Osteoblast (primary cell): ENCODE measurements at regions not wholly inside any gene's neighbourhood (a gene's known extent, or its start where the extent isn't known, plus 50 kb on each side); places are given as distances from the start of the nearest gene placed in this dataset.

Experiments used
- DNase-seq: peaks from one replicate; pipeline ENCODE4 v3.0.0; 2011; ENCODE audit warnings: low spot score, mixed read lengths; ENCODE audit not compliant: insufficient read length; ENCODE audit errors: missing footprints
- H2AFZ ChIP-seq: 2 replicates; pipeline ENCODE4 v1.6.0; 2011; ENCODE audit warnings: mild to moderate bottlenecking, low read length
- H3K27ac ChIP-seq: 2 replicates; pipeline ENCODE4 v1.5.1; 2011; ENCODE audit warnings: mild to moderate bottlenecking, low read depth, low read length, moderate library complexity
- H3K27me3 ChIP-seq: 2 replicates; pipeline ENCODE4 v1.6.0; 2012; ENCODE audit warnings: mild to moderate bottlenecking, control low read depth, inconsistent platforms, low read length, moderate library complexity; ENCODE audit not compliant: insufficient read depth
- H3K36me3 ChIP-seq: 2 replicates; pipeline ENCODE4 v1.5.1; 2011; ENCODE audit warnings: mild to moderate bottlenecking, low read length, control low read depth, moderate library complexity; ENCODE audit not compliant: insufficient read depth
- H3K4me1 ChIP-seq: 2 replicates; pipeline ENCODE4 v1.5.1; 2011; ENCODE audit warnings: mild to moderate bottlenecking, low read length, control low read depth, moderate library complexity; ENCODE audit not compliant: insufficient read depth
- H3K4me2 ChIP-seq: 2 replicates; pipeline ENCODE4 v1.6.0; 2011; ENCODE audit warnings: mild to moderate bottlenecking, low read length; ENCODE audit not compliant: insufficient read depth
- H3K4me3 ChIP-seq: fragments of 200-600 bp; sonication (generic); 3 replicates; pipeline ENCODE4 v1.5.1; 2012; ENCODE audit warnings: mild to moderate bottlenecking, low read length, inconsistent platforms; ENCODE audit not compliant: insufficient read depth
- H3K79me2 ChIP-seq: 2 replicates; pipeline ENCODE4 v1.6.0; 2012; ENCODE audit warnings: mild to moderate bottlenecking, low read length, control low read depth, inconsistent platforms; ENCODE audit not compliant: insufficient read depth
- H3K9me3 ChIP-seq: 2 replicates; pipeline ENCODE4 v1.5.1; 2011; ENCODE audit warnings: low read depth, low read length, control low read depth
- H4K20me1 ChIP-seq: 2 replicates; pipeline ENCODE4 v1.6.0; 2012; ENCODE audit warnings: mild to moderate bottlenecking, low read length, control low read depth; ENCODE audit not compliant: insufficient read depth
- CTCF ChIP-seq: IDR thresholded peaks from 2 replicates; pipeline ENCODE4 v1.5.1; 2011; ENCODE audit warnings: mild to moderate bottlenecking, low read depth, low read length, moderate library complexity; ENCODE audit errors: extremely low read depth

GRCh38 chr3:3689601-3690375 is 109.4 kb upstream of the LRRN1 start:
- Histone ChIP-seq H3K4me1 (no peaks in the 10 kb centered on the region), H3K27me3 (no peaks in the 10 kb centered on the region), H3K79me2 (no peaks in the 10 kb centered on the region), H3K27ac (no peak overlapping the region), H3K4me3 (no peak overlapping the region), H4K20me1 (no peaks in the 10 kb centered on the region), H3K4me2 (no peak overlapping the region), H3K36me3 (no peaks in the 10 kb centered on the region), H2AFZ (no peak overlapping the region), H3K9me3 (no peaks in the 10 kb centered on the region)
- no peak for DNase-seq
- no peak for TF ChIP-seq CTCF

- H3K4me2 ChIP-seq, result no peak overlapping the region
- H3K9me3 ChIP-seq, result no peaks in the 10 kb centered on the region
- no peak for DNase-seq
- H3K36me3 ChIP-seq, result no peaks in the 10 kb centered on the region
- H3K4me1 ChIP-seq, result no peaks in the 10 kb centered on the region
- no peak overlapping the region for H2AFZ ChIP-seq
- H3K79me2 ChIP-seq, result no peaks in the 10 kb centered on the region
- no peak for TF ChIP-seq CTCF
- H3K27me3 ChIP-seq, result no peaks in the 10 kb centered on the region
- no peaks in the 10 kb centered on the region for H4K20me1 ChIP-seq
- H3K4me3 ChIP-seq, result no peak overlapping the region
- H3K27ac ChIP-seq, result no peak overlapping the region
Observed at GRCh38 chr3:3686907-3687648, 112.2 kb upstream of the LRRN1 start.

GRCh38 chr3:3685721-3686120 is 113.5 kb upstream of the LRRN1 start:
- no peak for DNase-seq
- Histone ChIP-seq H4K20me1 (no peaks in the 10 kb centered on the region), H3K27ac (no peak overlapping the region), H3K27me3 (no peaks in the 10 kb centered on the region), H3K4me1 (no peaks in the 10 kb centered on the region), H3K79me2 (no peaks in the 10 kb centered on the region), H3K4me2 (no peak overlapping the region), H2AFZ (no peak overlapping the region), H3K9me3 (no peaks in the 10 kb centered on the region), H3K36me3 (no peaks in the 10 kb centered on the region), H3K4me3 (no peak overlapping the region)
- TF ChIP-seq CTCF, result no peak

GRCh38 chr3:3683261-3683660 is 116.0 kb upstream of the LRRN1 start:
- Histone ChIP-seq H3K36me3 (no peaks in the 10 kb centered on the region), H3K27ac (no peak overlapping the region), H3K27me3 (no peaks in the 10 kb centered on the region), H3K4me1 (no peaks in the 10 kb centered on the region), H3K9me3 (no peaks in the 10 kb centered on the region), H3K79me2 (no peaks in the 10 kb centered on the region), H4K20me1 (no peaks in the 10 kb centered on the region), H3K4me3 (no peak overlapping the region), H2AFZ (no peak overlapping the region), H3K4me2 (no peak overlapping the region)
- DNase-seq, result no peak
- TF ChIP-seq CTCF, result no peak
